Neural cell (in vitro differentiated cells): ENCODE measurements at regions not wholly inside any gene's neighbourhood (a gene's known extent, or its start where the extent isn't known, plus 50 kb on each side); places are given as distances from the start of the nearest gene placed in this dataset.

Experiments used
- H2AFZ ChIP-seq: fragments of 200-600, 300-800 bp; sonication (generic), shearing (Covaris generic); 2 replicates; pipeline ENCODE4 v1.6.0; 2014; ENCODE audit warnings: low read depth, mild to moderate bottlenecking, antibody characterized with exemption, low read length, moderate library complexity
- H3F3A ChIP-seq: fragments of 200-600 bp; shearing (Covaris generic); 2 replicates; pipeline ENCODE4 v1.6.1; 2016; ENCODE audit warnings: mild to moderate bottlenecking, moderate library complexity, mixed read lengths, antibody characterized with exemption, low read length; ENCODE audit not compliant: insufficient read depth, poor library complexity, severe bottlenecking
- H3K27ac ChIP-seq: fragments of 200-600, 300-800 bp; sonication (generic), shearing (Covaris generic); 2 replicates; pipeline ENCODE4 v1.5.1; 2014; ENCODE audit warnings: mild to moderate bottlenecking, low read length, moderate library complexity
- H3K27me3 ChIP-seq: fragments of 300-800, 200-600 bp; sonication (generic), shearing (Covaris generic); 2 replicates; pipeline ENCODE4 v1.6.0; 2014; ENCODE audit warnings: mild to moderate bottlenecking, low read depth, low read length, moderate library complexity; ENCODE audit not compliant: insufficient read depth
- H3K36me3 ChIP-seq: fragments of 300-800, 200-600 bp; sonication (generic), shearing (Covaris generic); 2 replicates; pipeline ENCODE4 v1.5.1; 2014; ENCODE audit warnings: mild to moderate bottlenecking, antibody characterized with exemption, low read length, moderate library complexity; ENCODE audit not compliant: insufficient read depth
- H3K4me2 ChIP-seq: fragments of 300-800, 200-600 bp; sonication (generic), shearing (Covaris generic); 2 replicates; pipeline ENCODE4 v1.6.0; 2014; ENCODE audit warnings: mild to moderate bottlenecking, low read length
- H3K4me3 ChIP-seq: fragments of 300-800, 200-600 bp; sonication (generic), shearing (Covaris generic); 2 replicates; pipeline ENCODE4 v1.5.1; 2014; ENCODE audit warnings: mild to moderate bottlenecking, low read length, moderate library complexity
- H3K79me2 ChIP-seq: fragments of 200-600 bp; shearing (Covaris generic); replicated peaks from 2 replicates; pipeline ENCODE4 v1.6.0; 2014; ENCODE audit warnings: mild to moderate bottlenecking, low read length, moderate library complexity; ENCODE audit not compliant: insufficient read depth
- H3K9ac ChIP-seq: fragments of 300-800, 200-600 bp; sonication (generic), shearing (Covaris generic); 2 replicates; pipeline ENCODE4 v1.6.1; 2016; ENCODE audit warnings: mild to moderate bottlenecking, low read length, mixed read lengths
- H3K9me2 ChIP-seq: fragments of 200-600 bp; shearing (Covaris generic); 2 replicates; pipeline ENCODE4 v1.6.1; 2016; ENCODE audit warnings: mild to moderate bottlenecking, low read length, mixed read lengths; ENCODE audit not compliant: insufficient read depth
- H3K9me3 ChIP-seq: fragments of 200-600, 300-800 bp; sonication (generic), shearing (Covaris generic); 2 replicates; pipeline ENCODE4 v1.6.1; 2016; ENCODE audit warnings: mild to moderate bottlenecking, mixed run types, low read length, moderate library complexity, mixed read lengths
- H4K20me1 ChIP-seq: fragments of 200-600 bp; shearing (Covaris generic); 2 replicates; pipeline ENCODE4 v1.6.1; 2016; ENCODE audit warnings: mild to moderate bottlenecking, mixed run types; ENCODE audit not compliant: insufficient read depth
- EP300 ChIP-seq: fragments of 450-650 bp; conservative IDR thresholded peaks from 2 replicates; pipeline ENCODE4 v1.6.1; 2014; ENCODE audit warnings: antibody characterized with exemption, mild to moderate bottlenecking, moderate library complexity; ENCODE audit not compliant: poor library complexity, severe bottlenecking
- EZH2 ChIP-seq: fragments of 200-600, 300-800 bp; shearing (Covaris generic), sonication (generic); IDR thresholded peaks from 2 replicates; pipeline ENCODE4 v1.6.1; 2014; ENCODE audit warnings: antibody characterized with exemption, low read length, borderline replicate concordance, mild to moderate bottlenecking; ENCODE audit not compliant: insufficient read depth, poor library complexity, severe bottlenecking
- MXI1 ChIP-seq: fragments of 450-650 bp; conservative IDR thresholded peaks from 2 replicates; pipeline ENCODE4 v1.6.1; 2014; ENCODE audit warnings: antibody characterized with exemption, mild to moderate bottlenecking; ENCODE audit not compliant: poor library complexity, severe bottlenecking
- POLR2AphosphoS5 ChIP-seq: IDR thresholded peaks from 2 replicates; pipeline ENCODE4 v1.6.1; 2012
- RAD21 ChIP-seq: fragments of 450-650 bp; conservative IDR thresholded peaks from 2 replicates; pipeline ENCODE4 v1.6.1; 2014; ENCODE audit warnings: antibody characterized with exemption, mild to moderate bottlenecking, moderate library complexity
- SMC3 ChIP-seq: fragments of 450-650 bp; conservative IDR thresholded peaks from 2 replicates; pipeline ENCODE4 v1.6.1; 2014; ENCODE audit warnings: antibody characterized with exemption, mild to moderate bottlenecking, moderate library complexity; ENCODE audit not compliant: poor library complexity
- TAF1 ChIP-seq: IDR thresholded peaks from 2 replicates; pipeline ENCODE4 v1.6.1; 2012; ENCODE audit warnings: low read depth
- TF ChIP-seq, protein P1 (sequence below): fragments of 450-650 bp; IDR thresholded peaks from 2 replicates; pipeline ENCODE4 v1.5.1; 2014; ENCODE audit warnings: antibody characterized with exemption, mild to moderate bottlenecking, moderate library complexity; ENCODE audit not compliant: poor library complexity, severe bottlenecking
- TF ChIP-seq, protein P2 (sequence below): IDR thresholded peaks from 2 replicates; pipeline ENCODE4 v1.6.1; 2012; ENCODE audit warnings: borderline replicate concordance

DNA sequence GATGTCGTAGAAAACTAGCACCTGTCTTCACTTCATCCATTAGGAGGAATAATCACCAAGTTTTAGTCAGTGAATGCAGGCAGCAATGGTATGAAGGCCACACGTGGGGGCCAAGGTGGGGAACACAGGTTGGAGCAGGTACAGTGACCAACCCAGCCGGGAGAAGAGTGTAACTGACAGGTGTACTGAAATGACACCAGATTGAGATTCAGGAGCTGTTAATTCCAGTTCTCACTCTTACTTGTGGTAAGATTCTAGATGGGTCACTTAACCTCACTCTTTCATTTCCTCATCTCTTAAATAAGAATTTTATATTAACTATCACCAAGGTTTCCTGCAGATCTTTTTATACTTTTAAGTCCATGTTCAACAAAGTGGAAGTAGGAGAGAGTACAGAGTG is 206.2 kb upstream of the PTBP2 start:
- Histone ChIP-seq H3K4me2 (no peak overlapping the region), H3K27me3 (no peaks in the 10 kb centered on the region), H4K20me1 (no peaks in the 10 kb centered on the region), H3K36me3 (no peaks in the 10 kb centered on the region), H3K79me2 (no peaks in the 10 kb centered on the region), H3K27ac (no peak overlapping the region), H3F3A (no peaks in the 10 kb centered on the region), H2AFZ (no peak overlapping the region), H3K9me2 (no peaks in the 10 kb centered on the region), H3K9me3 (no peaks in the 10 kb centered on the region), H3K4me3 (no peak overlapping the region), H3K9ac (no peak overlapping the region)
- TF ChIP-seq, protein P1, sequence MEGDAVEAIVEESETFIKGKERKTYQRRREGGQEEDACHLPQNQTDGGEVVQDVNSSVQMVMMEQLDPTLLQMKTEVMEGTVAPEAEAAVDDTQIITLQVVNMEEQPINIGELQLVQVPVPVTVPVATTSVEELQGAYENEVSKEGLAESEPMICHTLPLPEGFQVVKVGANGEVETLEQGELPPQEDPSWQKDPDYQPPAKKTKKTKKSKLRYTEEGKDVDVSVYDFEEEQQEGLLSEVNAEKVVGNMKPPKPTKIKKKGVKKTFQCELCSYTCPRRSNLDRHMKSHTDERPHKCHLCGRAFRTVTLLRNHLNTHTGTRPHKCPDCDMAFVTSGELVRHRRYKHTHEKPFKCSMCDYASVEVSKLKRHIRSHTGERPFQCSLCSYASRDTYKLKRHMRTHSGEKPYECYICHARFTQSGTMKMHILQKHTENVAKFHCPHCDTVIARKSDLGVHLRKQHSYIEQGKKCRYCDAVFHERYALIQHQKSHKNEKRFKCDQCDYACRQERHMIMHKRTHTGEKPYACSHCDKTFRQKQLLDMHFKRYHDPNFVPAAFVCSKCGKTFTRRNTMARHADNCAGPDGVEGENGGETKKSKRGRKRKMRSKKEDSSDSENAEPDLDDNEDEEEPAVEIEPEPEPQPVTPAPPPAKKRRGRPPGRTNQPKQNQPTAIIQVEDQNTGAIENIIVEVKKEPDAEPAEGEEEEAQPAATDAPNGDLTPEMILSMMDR: no peak
- TF ChIP-seq, protein P2, sequence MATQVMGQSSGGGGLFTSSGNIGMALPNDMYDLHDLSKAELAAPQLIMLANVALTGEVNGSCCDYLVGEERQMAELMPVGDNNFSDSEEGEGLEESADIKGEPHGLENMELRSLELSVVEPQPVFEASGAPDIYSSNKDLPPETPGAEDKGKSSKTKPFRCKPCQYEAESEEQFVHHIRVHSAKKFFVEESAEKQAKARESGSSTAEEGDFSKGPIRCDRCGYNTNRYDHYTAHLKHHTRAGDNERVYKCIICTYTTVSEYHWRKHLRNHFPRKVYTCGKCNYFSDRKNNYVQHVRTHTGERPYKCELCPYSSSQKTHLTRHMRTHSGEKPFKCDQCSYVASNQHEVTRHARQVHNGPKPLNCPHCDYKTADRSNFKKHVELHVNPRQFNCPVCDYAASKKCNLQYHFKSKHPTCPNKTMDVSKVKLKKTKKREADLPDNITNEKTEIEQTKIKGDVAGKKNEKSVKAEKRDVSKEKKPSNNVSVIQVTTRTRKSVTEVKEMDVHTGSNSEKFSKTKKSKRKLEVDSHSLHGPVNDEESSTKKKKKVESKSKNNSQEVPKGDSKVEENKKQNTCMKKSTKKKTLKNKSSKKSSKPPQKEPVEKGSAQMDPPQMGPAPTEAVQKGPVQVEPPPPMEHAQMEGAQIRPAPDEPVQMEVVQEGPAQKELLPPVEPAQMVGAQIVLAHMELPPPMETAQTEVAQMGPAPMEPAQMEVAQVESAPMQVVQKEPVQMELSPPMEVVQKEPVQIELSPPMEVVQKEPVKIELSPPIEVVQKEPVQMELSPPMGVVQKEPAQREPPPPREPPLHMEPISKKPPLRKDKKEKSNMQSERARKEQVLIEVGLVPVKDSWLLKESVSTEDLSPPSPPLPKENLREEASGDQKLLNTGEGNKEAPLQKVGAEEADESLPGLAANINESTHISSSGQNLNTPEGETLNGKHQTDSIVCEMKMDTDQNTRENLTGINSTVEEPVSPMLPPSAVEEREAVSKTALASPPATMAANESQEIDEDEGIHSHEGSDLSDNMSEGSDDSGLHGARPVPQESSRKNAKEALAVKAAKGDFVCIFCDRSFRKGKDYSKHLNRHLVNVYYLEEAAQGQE: no peak

DNA sequence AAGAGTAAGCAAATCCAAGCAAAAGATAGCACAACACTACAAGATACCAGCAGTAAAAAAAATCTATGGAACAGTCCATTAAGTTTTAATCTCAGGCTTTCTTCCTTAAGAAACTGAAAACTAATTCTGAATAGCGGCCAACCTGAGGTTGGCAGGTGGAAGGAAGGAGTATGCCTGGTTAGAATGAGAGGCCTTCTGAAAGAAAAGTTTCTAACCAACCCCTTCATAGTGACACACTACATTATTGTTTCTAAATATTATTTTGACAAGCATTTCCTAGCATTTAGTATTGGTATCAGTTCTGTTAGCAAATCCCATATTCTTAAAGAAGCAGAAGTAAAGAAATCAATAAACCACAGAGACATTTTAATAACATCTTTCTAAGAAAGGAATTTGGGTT is 205.7 kb upstream of the PTBP2 start:
- Histone ChIP-seq H3K27me3 (no peaks in the 10 kb centered on the region), H3K9ac (no peak overlapping the region), H3K9me3 (no peaks in the 10 kb centered on the region), H3K9me2 (no peaks in the 10 kb centered on the region), H3K27ac (no peak overlapping the region), H3F3A (no peaks in the 10 kb centered on the region), H3K36me3 (no peaks in the 10 kb centered on the region), H3K4me3 (no peak overlapping the region), H3K79me2 (no peaks in the 10 kb centered on the region), H3K4me2 (no peak overlapping the region), H4K20me1 (no peaks in the 10 kb centered on the region), H2AFZ (no peak overlapping the region)
- no peak for TF ChIP-seq EZH2
- no peak for TF ChIP-seq MXI1
- no peak for TF ChIP-seq RAD21
- no peak for TF ChIP-seq SMC3
- TF ChIP-seq POLR2AphosphoS5: no peak
- TF ChIP-seq, protein P2: no peak
- no peak for TF ChIP-seq TAF1
- no peak for TF ChIP-seq EP300
- TF ChIP-seq, protein P1: no peak
